Esophagus squamous epithelium (tissue), 4 donors: ENCODE measurements at regions not wholly inside any gene's neighbourhood (a gene's known extent, or its start where the extent isn't known, plus 50 kb on each side); places are given as distances from the start of the nearest gene placed in this dataset.

Experiments
- POLR2A ChIP-seq, 4 donors: fragments of 450-650 bp; IDR thresholded peaks; one replicate each; pipeline ENCODE4 v1.6.1; 2017; ENCODE audit warnings: antibody characterized with exemption in 4 of 4, mild to moderate bottlenecking in 4 of 4, moderate library complexity in 3 of 4
- TF ChIP-seq, protein P1 (sequence below), 6 experiments: fragments of 450-650 bp in 4 of 6; fragments of 200-600 bp in 2 of 6; sonication (generic) in 2 of 6; IDR thresholded peaks; one replicate each; pipeline ENCODE4 v1.5.1; 2016 to 2019; ENCODE audit warnings: antibody characterized with exemption in 6 of 6, mild to moderate bottlenecking in 4 of 6, moderate library complexity in 4 of 6

DNA sequence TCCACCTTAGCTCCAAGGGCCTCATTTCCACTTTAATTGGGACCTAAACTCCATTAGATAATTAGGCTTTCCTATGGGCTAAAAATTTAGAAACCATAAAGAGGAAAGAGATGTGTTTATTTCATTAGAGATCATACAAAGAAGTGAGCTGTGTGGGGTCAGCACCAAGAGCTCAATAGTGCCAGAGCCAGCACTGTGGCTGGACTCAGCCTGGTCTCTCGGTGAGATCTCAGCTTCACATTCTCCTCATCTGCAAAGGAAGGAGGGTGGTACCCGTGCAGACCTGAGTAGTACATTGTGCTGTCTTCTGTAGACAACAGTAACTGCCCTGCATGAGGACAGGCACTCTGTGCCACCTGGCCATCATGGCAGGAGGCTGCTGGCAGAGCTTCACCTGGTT, 136.1 kb upstream of the EPB41L4A start:
- no peak for TF ChIP-seq POLR2A (IDR thresholded peaks at IDR 0.05)
- TF ChIP-seq, protein P1, sequence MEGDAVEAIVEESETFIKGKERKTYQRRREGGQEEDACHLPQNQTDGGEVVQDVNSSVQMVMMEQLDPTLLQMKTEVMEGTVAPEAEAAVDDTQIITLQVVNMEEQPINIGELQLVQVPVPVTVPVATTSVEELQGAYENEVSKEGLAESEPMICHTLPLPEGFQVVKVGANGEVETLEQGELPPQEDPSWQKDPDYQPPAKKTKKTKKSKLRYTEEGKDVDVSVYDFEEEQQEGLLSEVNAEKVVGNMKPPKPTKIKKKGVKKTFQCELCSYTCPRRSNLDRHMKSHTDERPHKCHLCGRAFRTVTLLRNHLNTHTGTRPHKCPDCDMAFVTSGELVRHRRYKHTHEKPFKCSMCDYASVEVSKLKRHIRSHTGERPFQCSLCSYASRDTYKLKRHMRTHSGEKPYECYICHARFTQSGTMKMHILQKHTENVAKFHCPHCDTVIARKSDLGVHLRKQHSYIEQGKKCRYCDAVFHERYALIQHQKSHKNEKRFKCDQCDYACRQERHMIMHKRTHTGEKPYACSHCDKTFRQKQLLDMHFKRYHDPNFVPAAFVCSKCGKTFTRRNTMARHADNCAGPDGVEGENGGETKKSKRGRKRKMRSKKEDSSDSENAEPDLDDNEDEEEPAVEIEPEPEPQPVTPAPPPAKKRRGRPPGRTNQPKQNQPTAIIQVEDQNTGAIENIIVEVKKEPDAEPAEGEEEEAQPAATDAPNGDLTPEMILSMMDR (IDR thresholded peaks at IDR 0.05), result no peak
